Sigmoid colon (tissue), 6 donors: ENCODE measurements at regions not wholly inside any gene's neighbourhood (a gene's known extent, or its start where the extent isn't known, plus 50 kb on each side); places are given as distances from the start of the nearest gene placed in this dataset.

Experiments
- DNase-seq: peaks from one replicate; pipeline ENCODE4 v3.0.0-alpha.2; 2019
- H3K27ac ChIP-seq, 4 donors: fragments of 200-600 bp; sonication (generic); one replicate each; pipeline ENCODE4 v1.5.1; 2016 to 2019; ENCODE audit warnings: mild to moderate bottlenecking in 1 of 4
- H3K27me3 ChIP-seq, 3 donors: fragments of 200-600 bp; sonication (generic); one replicate each; pipeline ENCODE4 v1.5.1; 2019; ENCODE audit warnings: mild to moderate bottlenecking in 1 of 3
- H3K36me3 ChIP-seq, 4 donors: fragments of 200-600 bp; sonication (generic); one replicate each; pipeline ENCODE4 v1.5.1; 2016 to 2019
- H3K4me1 ChIP-seq, 4 donors: fragments of 200-600 bp; sonication (generic); one replicate each; pipeline ENCODE4 v1.5.1; 2017 to 2019
- H3K4me3 ChIP-seq, 4 donors: fragments of 200-600 bp; sonication (generic); one replicate each; pipeline ENCODE4 v1.5.1; 2017 to 2019; ENCODE audit warnings: mild to moderate bottlenecking in 2 of 4, moderate library complexity in 1 of 4
- H3K9me3 ChIP-seq, 4 donors: fragments of 200-600 bp in 3 of 4; sonication (generic) in 3 of 4; one replicate each; pipeline versions ENCODE4 v1.5.1 to v1.6.1; 2013 to 2019
- EP300 ChIP-seq, 4 donors: sonication (generic); formaldehyde crosslinking; IDR thresholded peaks; one replicate each; pipeline ENCODE4 v1.6.1; 2017; ENCODE audit warnings: antibody characterized with exemption in 4 of 4
- POLR2A ChIP-seq, 2 donors: fragments of 450-650 bp; IDR thresholded peaks; one replicate each; pipeline ENCODE4 v1.6.1; 2016; ENCODE audit warnings: antibody characterized with exemption in 2 of 2, mild to moderate bottlenecking in 2 of 2, moderate library complexity in 2 of 2
- POLR2AphosphoS5 ChIP-seq, 4 donors: sonication (generic); formaldehyde crosslinking; IDR thresholded peaks; one replicate each; pipeline ENCODE4 v1.6.1; 2017; ENCODE audit warnings: antibody characterized with exemption in 4 of 4
- WGBS, 2 donors: extraction: QIAGEN DNeasy Blood & Tissue Kit; methylation state at CpG; one replicate each; pipeline ENCODE4 v1.1.7; 2013; 5-methylcytosine and 5-hydroxymethylcytosine counted together
- intact Hi-C: fragments of 100-400 bp; cut with DNase I; formaldehyde crosslinking; loops from one replicate; pipeline ENCODE4 v1.15.1; 2023
- TF ChIP-seq, protein P1 (sequence below), 4 experiments: fragments of 450-650 bp in 3 of 4; fragments of 200-600 bp in 1 of 4; IDR thresholded peaks; one replicate each; pipeline ENCODE4 v1.5.1; 2016 to 2019; ENCODE audit warnings: antibody characterized with exemption in 4 of 4, mild to moderate bottlenecking in 3 of 4, moderate library complexity in 2 of 4
- donor health status: healthy with polysubstance abuse.
- donor health status: healthy.

DNA sequence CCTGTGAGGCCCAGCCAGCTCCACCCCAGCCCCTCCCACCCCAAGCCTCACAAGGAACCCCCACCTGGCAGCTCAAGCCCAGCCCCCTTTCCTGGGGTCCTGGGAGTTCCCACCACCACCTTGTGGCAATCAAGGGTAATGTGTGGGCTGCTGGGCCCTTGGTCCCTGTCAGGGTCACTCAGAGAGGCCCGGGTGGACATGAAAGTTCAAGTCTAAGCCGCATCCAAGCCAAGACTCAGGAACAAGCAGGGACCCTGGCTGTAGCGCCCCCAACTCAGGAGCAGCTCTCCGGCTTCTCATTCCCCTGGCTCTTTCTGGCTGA lies 106.4 kb upstream of the C14orf180 start:
- 79% methylated on average over 4 of the region's 4 CpGs for WGBS, 2 donors
- DNase-seq, result no peak
- H3K27me3 ChIP-seq, result peaks cover 0 to 22% (median 0%) of the 10 kb centered on the region in 3 donors

DNA sequence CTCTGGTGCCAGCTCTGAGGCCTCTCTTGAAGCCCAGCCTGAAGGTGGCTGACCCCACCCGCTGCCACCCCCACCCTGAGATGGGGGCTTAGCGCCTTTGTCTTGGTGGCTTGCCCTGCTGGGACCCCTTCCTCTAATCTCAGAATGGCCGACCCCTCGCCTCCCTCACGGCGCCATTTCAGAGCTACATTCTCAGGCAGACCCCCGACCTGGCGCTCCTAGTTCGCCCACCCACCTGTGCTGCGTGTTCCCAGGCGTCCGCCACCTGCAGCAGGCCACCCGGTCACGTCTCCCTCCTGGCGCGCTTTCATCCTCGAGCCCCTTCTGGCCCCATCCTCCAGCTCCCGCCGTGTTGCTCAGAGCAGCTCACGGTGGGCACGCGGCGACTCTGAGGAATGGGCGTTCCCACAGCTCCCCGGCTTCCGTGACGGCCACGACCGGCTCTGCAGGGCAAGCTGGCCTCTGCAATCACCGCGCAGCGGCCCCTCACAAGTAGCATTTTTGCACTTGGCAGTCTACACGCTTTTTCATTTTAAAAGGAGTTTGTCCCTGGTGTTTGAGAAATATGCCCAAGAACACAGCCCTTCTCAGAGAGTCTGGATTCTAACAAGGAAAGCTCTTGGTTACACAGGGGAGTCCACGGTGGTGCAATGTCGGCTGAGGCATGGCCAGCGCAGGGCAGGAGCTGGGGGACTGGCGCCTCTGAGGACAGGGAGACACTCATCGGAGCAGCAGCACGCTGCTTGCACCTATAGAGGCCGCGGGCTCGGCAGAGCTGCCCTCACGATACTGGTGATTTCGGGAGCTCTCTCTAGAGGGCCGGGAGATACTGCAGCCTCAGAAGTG lies 105.7 kb upstream of the C14orf180 start:
- Histone ChIP-seq H3K9me3 (no peaks in the 10 kb centered on the region), H3K27me3 (peaks cover 0 to 22% (median 0%) of the 10 kb centered on the region in 3 donors), H3K4me1 (no peaks in the 10 kb centered on the region), H3K36me3 (no peaks in the 10 kb centered on the region), H3K4me3 (no peak overlapping the region), H3K27ac (no peak overlapping the region)
- intact Hi-C loops, result no loop called here
- DNase-seq, result no peak
- whole genome bisulfite sequencing, 2 donors, result 62 to 74% methylated on average over 45 of the region's 45 CpGs
- TF ChIP-seq POLR2A (IDR thresholded peaks at IDR 0.05) (no peak), POLR2AphosphoS5 (IDR thresholded peaks at IDR 0.05) (no peak), EP300 (IDR thresholded peaks at IDR 0.05) (no peak)
- TF ChIP-seq, protein P1, sequence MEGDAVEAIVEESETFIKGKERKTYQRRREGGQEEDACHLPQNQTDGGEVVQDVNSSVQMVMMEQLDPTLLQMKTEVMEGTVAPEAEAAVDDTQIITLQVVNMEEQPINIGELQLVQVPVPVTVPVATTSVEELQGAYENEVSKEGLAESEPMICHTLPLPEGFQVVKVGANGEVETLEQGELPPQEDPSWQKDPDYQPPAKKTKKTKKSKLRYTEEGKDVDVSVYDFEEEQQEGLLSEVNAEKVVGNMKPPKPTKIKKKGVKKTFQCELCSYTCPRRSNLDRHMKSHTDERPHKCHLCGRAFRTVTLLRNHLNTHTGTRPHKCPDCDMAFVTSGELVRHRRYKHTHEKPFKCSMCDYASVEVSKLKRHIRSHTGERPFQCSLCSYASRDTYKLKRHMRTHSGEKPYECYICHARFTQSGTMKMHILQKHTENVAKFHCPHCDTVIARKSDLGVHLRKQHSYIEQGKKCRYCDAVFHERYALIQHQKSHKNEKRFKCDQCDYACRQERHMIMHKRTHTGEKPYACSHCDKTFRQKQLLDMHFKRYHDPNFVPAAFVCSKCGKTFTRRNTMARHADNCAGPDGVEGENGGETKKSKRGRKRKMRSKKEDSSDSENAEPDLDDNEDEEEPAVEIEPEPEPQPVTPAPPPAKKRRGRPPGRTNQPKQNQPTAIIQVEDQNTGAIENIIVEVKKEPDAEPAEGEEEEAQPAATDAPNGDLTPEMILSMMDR (IDR thresholded peaks at IDR 0.05), result no peak

More for the DNA sequence above, 106.4 kb upstream of the C14orf180 start:
- Histone ChIP-seq H3K4me3 (no peak overlapping the region), H3K4me1 (no peaks in the 10 kb centered on the region), H3K9me3 (no peaks in the 10 kb centered on the region), H3K36me3 (no peaks in the 10 kb centered on the region), H3K27ac (no peak overlapping the region)
- TF ChIP-seq POLR2AphosphoS5 (IDR thresholded peaks at IDR 0.05) (no peak), EP300 (IDR thresholded peaks at IDR 0.05) (no peak), POLR2A (IDR thresholded peaks at IDR 0.05) (no peak)
- TF ChIP-seq, protein P1 (IDR thresholded peaks at IDR 0.05), result no peak
- intact Hi-C loops, result no loop called here

DNA sequence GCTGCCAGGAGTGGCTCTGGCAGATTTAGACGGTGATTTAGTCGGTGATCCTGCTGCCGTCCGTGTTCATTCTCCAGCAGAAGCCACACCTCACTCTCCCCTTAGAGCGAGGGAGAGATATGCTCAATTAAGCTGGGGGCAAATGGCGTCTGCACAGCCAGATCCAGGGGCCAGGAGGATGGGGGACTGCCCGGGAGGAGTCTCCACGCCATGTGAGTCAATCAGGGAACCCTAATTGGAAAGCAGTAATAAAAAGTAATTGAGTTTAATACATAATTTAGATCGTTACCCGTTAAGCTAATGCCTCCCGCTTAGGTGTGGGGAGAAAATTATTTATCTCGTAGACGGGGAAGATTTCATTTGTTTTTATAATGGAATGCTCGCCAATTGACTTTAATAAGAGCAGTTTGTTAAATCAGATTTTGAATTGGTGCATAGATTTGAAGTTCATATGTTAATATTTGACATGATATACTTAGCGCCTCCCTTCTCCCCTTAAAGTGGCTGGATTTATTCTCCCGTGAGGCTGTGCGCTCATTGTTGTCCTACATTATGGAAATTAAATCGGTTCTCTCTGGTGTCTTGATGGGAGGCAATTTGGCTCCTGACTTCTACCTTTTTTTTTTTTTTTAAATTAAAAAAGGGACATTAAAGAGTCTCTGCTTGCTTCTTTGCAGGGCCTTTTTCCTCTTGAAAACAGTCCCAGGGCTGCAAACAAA lies 104.9 kb upstream of the C14orf180 start:
- no peak for DNase-seq
- intact Hi-C loops, result no loop called here
- Histone ChIP-seq H3K36me3 (no peaks in the 10 kb centered on the region), H3K4me3 (no peak overlapping the region), H3K9me3 (no peaks in the 10 kb centered on the region), H3K27ac (no peak overlapping the region), H3K4me1 (no peaks in the 10 kb centered on the region), H3K27me3 (peaks cover 0 to 22% (median 0%) of the 10 kb centered on the region in 3 donors)
- TF ChIP-seq POLR2AphosphoS5 (IDR thresholded peaks at IDR 0.05), result no peak
- TF ChIP-seq POLR2A (IDR thresholded peaks at IDR 0.05), result no peak
- no peak for TF ChIP-seq EP300 (IDR thresholded peaks at IDR 0.05)
- TF ChIP-seq, protein P1 (IDR thresholded peaks at IDR 0.05), result no peak
- 62 to 75% methylated on average over 18 of the region's 18 CpGs for WGBS, 2 donors

DNA sequence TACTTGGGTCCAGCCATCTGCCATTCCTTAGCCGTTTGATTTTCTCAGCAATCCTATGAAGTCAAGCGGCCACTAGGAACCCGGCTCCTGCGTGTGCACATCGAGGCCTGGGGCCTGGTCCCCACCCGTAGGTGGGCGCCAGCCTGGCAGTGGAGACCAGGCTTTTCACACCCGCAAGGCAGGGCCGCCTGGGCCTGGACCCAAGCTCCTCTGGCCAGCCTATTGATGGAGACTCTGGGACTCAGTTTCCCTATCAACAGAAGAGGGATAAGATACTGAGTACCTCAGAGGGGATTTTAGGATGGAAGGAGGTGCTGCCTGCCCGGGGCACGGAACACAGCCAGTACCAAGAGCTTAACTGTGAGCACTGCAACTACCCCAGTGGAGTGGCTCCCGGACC lies 104.3 kb upstream of the C14orf180 start:
- intact Hi-C loops, result no loop called here
- peaks cover 0 to 22% (median 0%) of the 10 kb centered on the region in 3 donors for H3K27me3 ChIP-seq

More for the DNA sequence above, 104.3 kb upstream of the C14orf180 start:
- no peak for TF ChIP-seq EP300 (IDR thresholded peaks at IDR 0.05)
- TF ChIP-seq, protein P1 (IDR thresholded peaks at IDR 0.05), result no peak
- TF ChIP-seq POLR2AphosphoS5 (IDR thresholded peaks at IDR 0.05), result no peak
- no peak for TF ChIP-seq POLR2A (IDR thresholded peaks at IDR 0.05)
- H3K36me3 ChIP-seq, result no peaks in the 10 kb centered on the region
- 84 to 87% methylated on average over 12 of the region's 12 CpGs for WGBS, 2 donors
- no peaks in the 10 kb centered on the region for H3K4me1 ChIP-seq
- no peak for DNase-seq
- H3K27ac ChIP-seq, result no peak overlapping the region
- H3K9me3 ChIP-seq, result no peaks in the 10 kb centered on the region
- no peak overlapping the region for H3K4me3 ChIP-seq
